PC-9 (cell line): ENCODE measurements at regions not wholly inside any gene's neighbourhood (a gene's known extent, or its start where the extent isn't known, plus 50 kb on each side); places are given as distances from the start of the nearest gene placed in this dataset.

Experiments used
- BruUV-seq: library from RNA; stranded (reverse); fragments of 400-500 nt; replicated peaks from 2 replicates; lab custom pipeline; 2021; lab: Mats Ljungman, UMichigan
- CTCF ChIA-PET: fragments of 300-600 bp; sonication (Branson Sonifier 250); formaldehyde crosslinking; loops from one replicate; lab custom pipeline; 2022; ENCODE audit warnings: antibody characterized with exemption; lab: Charles Lee
- POLR2A ChIA-PET: fragments of 300-600 bp; sonication (Branson Sonifier 250); formaldehyde crosslinking; loops from one replicate; lab custom pipeline; 2022; ENCODE audit warnings: antibody characterized with exemption; ENCODE audit not compliant: unreplicated experiment; lab: Charles Lee
- DNase-seq, 2 experiments: peaks; one replicate each; pipeline versions ENCODE4 v3.0.0 to v3.0.0-alpha.2; 2015 to 2022; ENCODE audit warnings: mixed read lengths in 1 of 2
- H2AFZ ChIP-seq: fragments of 200-600 bp; sonication (generic); 2 replicates; pipeline ENCODE4 v1.8.1; 2017; ENCODE audit warnings: antibody characterized with exemption
- H3F3A ChIP-seq: fragments of 200-600 bp; sonication (generic); 2 replicates; pipeline ENCODE4 v1.8.1; 2017; ENCODE audit warnings: antibody characterized with exemption, mild to moderate bottlenecking, low read depth; ENCODE audit not compliant: insufficient read depth
- H3K27ac ChIP-seq: fragments of 200-600 bp; sonication (generic); 2 replicates; pipeline ENCODE4 v1.6.1; 2016; ENCODE audit warnings: mixed run types
- H3K27me3 ChIP-seq: fragments of 200-600 bp; sonication (generic); 2 replicates; pipeline ENCODE4 v1.6.1; 2016; ENCODE audit warnings: low read depth, mixed run types; ENCODE audit not compliant: insufficient read depth
- H3K36me3 ChIP-seq: fragments of 200-600 bp; sonication (generic); 2 replicates; pipeline ENCODE4 v1.6.1; 2016; ENCODE audit warnings: low read depth, mixed run types
- H3K4me1 ChIP-seq: fragments of 200-600 bp; sonication (generic); replicated peaks from 2 replicates; pipeline ENCODE4 v1.6.1; 2016; ENCODE audit warnings: mixed run types; ENCODE audit not compliant: insufficient read depth
- H3K4me2 ChIP-seq: fragments of 200-600 bp; sonication (generic); 2 replicates; pipeline ENCODE4 v1.6.1; 2017; ENCODE audit warnings: mixed run types
- H3K4me3 ChIP-seq: fragments of 200-600 bp; sonication (generic); 2 replicates; pipeline ENCODE4 v1.6.1; 2016; ENCODE audit warnings: mixed run types
- H3K79me2 ChIP-seq: fragments of 200-600 bp; sonication (generic); 2 replicates; pipeline ENCODE4 v1.6.1; 2017; ENCODE audit warnings: low read depth, mixed run types
- H3K9me2 ChIP-seq: fragments of 200-600 bp; sonication (generic); 2 replicates; pipeline ENCODE4 v1.8.1; 2017; ENCODE audit warnings: mild to moderate bottlenecking; ENCODE audit not compliant: insufficient read depth
- H3K9me3 ChIP-seq: fragments of 200-600 bp; sonication (generic); 2 replicates; pipeline ENCODE4 v1.8.1; 2016; ENCODE audit warnings: low read depth; ENCODE audit not compliant: insufficient read depth
- H4K20me1 ChIP-seq: fragments of 200-600 bp; sonication (generic); 2 replicates; pipeline ENCODE4 v1.8.1; 2017; ENCODE audit not compliant: insufficient read depth
- CTCF ChIP-seq: fragments of 200-600 bp; sonication (generic); conservative IDR thresholded peaks from 2 replicates; pipeline ENCODE4 v1.6.1; 2017; ENCODE audit warnings: mixed run types, antibody characterized with exemption, mild to moderate bottlenecking, moderate library complexity
- EZH2 ChIP-seq: fragments of 200-600 bp; sonication (generic); IDR thresholded peaks from 2 replicates; pipeline ENCODE4 v1.8.0; 2017; ENCODE audit warnings: antibody characterized with exemption, low read depth
- intact Hi-C: fragments of 100-400 bp; cut with micrococcal nuclease; formaldehyde crosslinking; loops from one replicate; pipeline ENCODE4 v1.10.0; 2022; ENCODE audit not compliant: unreplicated experiment

GRCh38 chr6:86474081-86474480 lies 463.2 kb upstream of the HTR1E start:
- no TSS peak for BruUV-seq
- no peaks in the 10 kb centered on the region for H3F3A ChIP-seq
- no peak overlapping the region for H2AFZ ChIP-seq
- H3K4me1 ChIP-seq, result no peaks in the 10 kb centered on the region
- DNase-seq, result no peak
- H4K20me1 ChIP-seq, result no peaks in the 10 kb centered on the region
- no peak overlapping the region for H3K27ac ChIP-seq
- no peaks in the 10 kb centered on the region for H3K27me3 ChIP-seq
- TF ChIP-seq EZH2, result no peak
- TF ChIP-seq CTCF, result no peak
- H3K79me2 ChIP-seq, result no peaks in the 10 kb centered on the region
- POLR2A ChIA-PET, result no interaction called here
- H3K4me3 ChIP-seq, result no peak overlapping the region
- H3K36me3 ChIP-seq, result no peaks in the 10 kb centered on the region
- H3K9me3 ChIP-seq, result no peaks in the 10 kb centered on the region
- CTCF ChIA-PET, result no interaction called here
- no peak overlapping the region for H3K4me2 ChIP-seq
- intact Hi-C loops, result no loop called here
- H3K9me2 ChIP-seq, result no peaks in the 10 kb centered on the region

- no peak for TF ChIP-seq CTCF
- no peak for TF ChIP-seq EZH2
- H3K9me2 ChIP-seq, result no peaks in the 10 kb centered on the region
- no peak overlapping the region for H3K27ac ChIP-seq
- no peaks in the 10 kb centered on the region for H3K36me3 ChIP-seq
- no peaks in the 10 kb centered on the region for H3F3A ChIP-seq
- no peak overlapping the region for H2AFZ ChIP-seq
- H3K4me1 ChIP-seq, result no peaks in the 10 kb centered on the region
- DNase-seq, result no peak
- intact Hi-C loops, result no loop called here
- no peaks in the 10 kb centered on the region for H3K79me2 ChIP-seq
- H3K4me3 ChIP-seq, result no peak overlapping the region
- POLR2A ChIA-PET, result no interaction called here
- CTCF ChIA-PET, result no interaction called here
- no peaks in the 10 kb centered on the region for H3K27me3 ChIP-seq
- no peaks in the 10 kb centered on the region for H4K20me1 ChIP-seq
- no peaks in the 10 kb centered on the region for H3K9me3 ChIP-seq
- BruUV-seq, result no TSS peak
- H3K4me2 ChIP-seq, result no peak overlapping the region
These were observed 465.5 kb upstream of the HTR1E start for GRCh38 chr6:86471791-86472190.

- H3K4me3 ChIP-seq, result no peak overlapping the region
- TF ChIP-seq EZH2 (no peak), CTCF (no peak)
- no peaks in the 10 kb centered on the region for H3K27me3 ChIP-seq
- H3K36me3 ChIP-seq, result no peaks in the 10 kb centered on the region
- H3K9me3 ChIP-seq, result no peaks in the 10 kb centered on the region
- no peak overlapping the region for H3K27ac ChIP-seq
- H3K79me2 ChIP-seq, result no peaks in the 10 kb centered on the region
- H3K4me2 ChIP-seq, result no peak overlapping the region
- no TSS peak for BruUV-seq
- no peaks in the 10 kb centered on the region for H3K9me2 ChIP-seq
- H2AFZ ChIP-seq, result no peak overlapping the region
- no peaks in the 10 kb centered on the region for H3K4me1 ChIP-seq
- ChIA-PET POLR2A (no interaction called here), CTCF (no interaction called here)
- H4K20me1 ChIP-seq, result no peaks in the 10 kb centered on the region
- intact Hi-C loops, result no loop called here
- no peaks in the 10 kb centered on the region for H3F3A ChIP-seq
- no peak for DNase-seq
These were observed 477.4 kb upstream of the HTR1E start for GRCh38 chr6:86459978-86460377.
